GM19043 (cell line): ENCODE measurements at regions not wholly inside any gene's neighbourhood (a gene's known extent, or its start where the extent isn't known, plus 50 kb on each side); places are given as distances from the start of the nearest gene placed in this dataset.

ENCODE experiments used
- ATAC-seq: cut with Tn5 transposase; IDR thresholded peaks from one replicate; pipeline ENCODE4 v1.9.1; 2021; ENCODE audit warnings: low read depth; ENCODE audit not compliant: unreplicated experiment

DNA sequence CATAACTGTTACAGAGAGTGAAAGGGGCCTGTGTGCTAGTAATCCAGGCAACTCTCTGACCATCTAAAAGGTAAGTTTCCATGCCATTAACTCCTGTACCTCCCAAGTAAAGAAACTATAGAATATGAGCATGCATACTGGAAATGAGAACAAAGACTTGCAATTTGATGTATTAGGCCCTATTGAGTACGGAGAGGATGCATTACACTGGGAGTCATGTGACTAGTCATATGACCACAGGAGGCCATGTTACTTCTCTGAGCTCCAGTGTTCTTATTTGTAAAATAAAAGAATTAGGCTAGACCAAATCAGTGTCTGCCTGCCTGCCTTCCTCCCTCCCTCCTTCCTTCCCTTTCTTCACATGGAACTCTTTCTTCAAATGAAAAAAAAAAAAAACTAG lies 440.1 kb upstream of the CCDC196 start:
- no peak for ATAC-seq

DNA sequence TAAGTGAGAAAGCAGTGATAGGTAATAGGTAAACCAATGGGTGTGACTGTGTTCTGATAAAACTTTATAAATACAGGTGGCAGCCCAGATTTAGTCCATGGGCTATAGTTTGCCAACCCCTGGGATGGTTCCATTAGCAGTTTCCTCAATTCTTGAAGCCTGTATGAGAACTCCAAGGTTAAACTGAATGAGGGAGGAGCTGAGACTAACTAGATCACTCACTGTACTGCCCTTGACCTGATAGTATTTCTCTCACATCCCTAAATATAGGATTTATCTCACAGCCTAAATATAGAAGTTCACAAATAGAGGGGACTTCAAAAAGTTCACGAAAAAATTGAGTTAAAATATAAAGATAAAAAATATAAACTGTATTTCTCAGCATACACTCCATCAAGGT lies 439.6 kb upstream of the CCDC196 start:
- ATAC-seq, result no peak

DNA sequence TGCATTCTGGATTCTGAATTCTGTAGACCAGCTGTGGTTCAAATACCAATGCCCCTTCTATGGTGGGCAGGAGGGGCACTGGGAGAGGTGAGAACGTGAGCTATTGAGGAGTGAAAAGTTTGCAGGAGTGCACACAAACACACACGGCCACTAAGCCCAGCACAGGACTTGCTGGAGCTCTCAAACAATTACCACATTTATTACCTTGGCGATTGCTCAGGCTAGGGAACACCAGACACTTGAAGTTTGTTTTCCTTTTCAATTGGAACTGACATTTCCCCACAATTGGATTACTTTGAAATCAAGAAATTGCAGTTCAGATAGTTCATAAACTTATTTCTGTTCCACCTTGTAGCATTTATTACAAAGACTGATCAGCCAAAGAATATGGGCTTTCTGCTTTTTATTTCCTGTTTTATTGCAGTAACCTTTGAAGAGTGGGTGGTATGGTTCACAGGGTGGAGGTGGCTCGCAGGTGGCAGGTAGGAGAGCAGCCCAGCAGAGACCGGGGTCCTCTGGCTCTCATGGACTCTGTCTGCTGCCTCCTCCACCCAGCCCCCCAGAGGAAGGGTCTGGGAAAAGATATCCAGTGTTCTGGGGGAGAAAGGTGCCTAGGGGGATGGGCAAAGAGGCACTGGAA lies 429.8 kb upstream of the CCDC196 start:
- ATAC-seq, result no peak

DNA sequence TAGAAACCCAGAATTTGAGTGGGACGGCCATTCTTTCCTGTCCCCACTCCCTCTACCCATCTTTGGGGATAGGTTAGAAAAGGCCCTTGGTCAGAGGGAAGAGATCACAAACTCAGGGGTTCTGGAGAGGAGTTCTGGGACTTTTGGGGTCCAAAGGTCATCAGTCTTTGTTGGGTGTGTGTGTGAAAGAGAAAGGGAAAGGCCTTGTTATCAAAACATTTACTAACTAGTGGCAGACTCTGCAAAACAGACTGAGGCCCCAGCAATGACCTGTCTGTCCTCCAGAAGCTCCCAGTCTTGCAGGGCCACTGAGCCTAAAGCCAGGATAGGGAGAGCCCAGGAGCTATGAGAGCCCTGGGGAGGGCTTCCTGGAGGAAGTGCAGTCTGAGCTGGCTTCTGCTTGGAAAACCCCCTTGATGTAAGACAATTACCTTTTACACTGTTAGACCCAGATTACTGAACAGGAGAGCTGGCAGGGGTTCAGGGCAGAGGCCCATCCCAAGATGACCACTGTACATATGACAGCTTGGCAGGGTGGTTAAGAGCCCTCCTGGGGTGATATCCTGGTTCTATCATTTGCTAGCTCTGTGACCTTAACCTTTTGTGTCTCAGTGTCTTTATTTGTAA lies 429.1 kb upstream of the CCDC196 start:
- ATAC-seq, result no peak

DNA sequence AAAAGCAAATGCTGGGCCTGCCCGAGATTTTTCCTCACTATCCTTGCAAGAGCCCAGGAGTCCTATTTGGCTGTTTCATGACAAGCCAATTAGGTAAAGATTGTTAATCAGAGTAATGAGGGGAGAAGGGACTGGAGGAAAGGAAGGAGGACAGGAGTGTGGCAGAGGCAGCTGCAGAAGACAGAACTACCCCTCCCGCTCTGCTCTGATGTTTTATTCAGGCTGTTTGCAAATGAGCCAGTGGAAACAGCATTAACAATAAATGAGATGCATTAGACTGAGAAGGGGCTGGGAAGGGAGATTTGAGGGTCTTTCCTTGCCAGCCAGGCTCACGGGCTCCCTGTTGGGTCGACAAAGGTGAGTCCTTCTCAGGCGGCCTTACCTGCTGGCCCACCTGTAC lies 421.0 kb upstream of the CCDC196 start:
- ATAC-seq, result no peak

DNA sequence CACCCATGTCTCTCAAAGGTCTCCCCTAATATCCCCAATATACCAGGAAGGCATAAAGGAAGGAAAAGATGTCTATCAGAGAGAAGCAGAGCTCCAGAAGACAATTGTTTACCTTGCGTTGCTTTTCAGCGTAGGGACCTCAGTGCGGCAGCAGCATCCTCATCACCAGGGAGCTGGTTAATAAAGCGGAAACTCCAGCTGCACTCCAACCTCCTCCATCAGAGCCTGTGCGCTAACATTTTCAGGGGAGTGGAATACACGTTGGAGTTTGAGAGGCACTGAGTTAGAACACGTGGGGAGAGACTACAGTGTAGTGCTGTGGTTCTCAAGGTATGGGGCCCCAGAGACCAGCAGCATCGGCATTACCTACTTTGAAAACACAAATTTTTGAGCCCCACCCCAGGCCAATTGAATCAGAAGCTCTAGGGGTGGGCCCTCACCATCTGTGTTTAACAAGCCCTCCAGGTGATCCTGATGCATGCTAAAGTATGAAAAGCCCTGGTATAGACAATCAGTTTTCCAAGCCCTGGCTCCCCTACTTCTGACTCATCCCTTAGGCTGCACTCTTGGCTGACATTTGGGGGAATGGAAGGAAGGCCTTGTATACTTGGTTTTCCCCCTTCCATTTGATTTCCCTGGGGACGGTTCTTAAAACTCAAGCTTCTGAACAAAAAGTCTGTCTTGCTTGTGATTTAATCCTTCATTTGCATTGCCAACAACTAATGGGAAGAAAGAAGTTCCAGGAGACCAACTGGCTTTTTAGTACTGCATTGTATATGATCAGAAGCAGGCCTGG lies 419.0 kb upstream of the CCDC196 start:
- ATAC-seq, result no peak

DNA sequence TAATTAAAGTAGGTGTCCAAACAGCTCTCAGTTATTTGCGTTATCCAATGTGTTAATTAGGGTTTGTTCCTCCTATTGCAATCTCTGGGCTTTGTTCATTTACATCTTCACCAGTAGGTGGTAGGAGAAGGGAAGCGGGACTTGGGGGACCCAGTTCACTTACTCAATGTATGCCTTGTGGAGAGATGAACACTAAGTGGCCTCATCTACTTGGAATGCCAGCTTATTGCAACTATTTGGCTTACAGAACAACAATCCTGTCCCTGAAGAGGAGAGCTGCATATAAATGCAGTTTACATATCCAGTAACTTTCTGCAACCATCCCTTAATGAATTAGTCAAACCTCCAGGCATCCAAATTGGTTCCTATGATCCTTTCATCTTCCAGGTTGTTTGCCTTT lies 417.1 kb upstream of the CCDC196 start:
- ATAC-seq, result no peak

DNA sequence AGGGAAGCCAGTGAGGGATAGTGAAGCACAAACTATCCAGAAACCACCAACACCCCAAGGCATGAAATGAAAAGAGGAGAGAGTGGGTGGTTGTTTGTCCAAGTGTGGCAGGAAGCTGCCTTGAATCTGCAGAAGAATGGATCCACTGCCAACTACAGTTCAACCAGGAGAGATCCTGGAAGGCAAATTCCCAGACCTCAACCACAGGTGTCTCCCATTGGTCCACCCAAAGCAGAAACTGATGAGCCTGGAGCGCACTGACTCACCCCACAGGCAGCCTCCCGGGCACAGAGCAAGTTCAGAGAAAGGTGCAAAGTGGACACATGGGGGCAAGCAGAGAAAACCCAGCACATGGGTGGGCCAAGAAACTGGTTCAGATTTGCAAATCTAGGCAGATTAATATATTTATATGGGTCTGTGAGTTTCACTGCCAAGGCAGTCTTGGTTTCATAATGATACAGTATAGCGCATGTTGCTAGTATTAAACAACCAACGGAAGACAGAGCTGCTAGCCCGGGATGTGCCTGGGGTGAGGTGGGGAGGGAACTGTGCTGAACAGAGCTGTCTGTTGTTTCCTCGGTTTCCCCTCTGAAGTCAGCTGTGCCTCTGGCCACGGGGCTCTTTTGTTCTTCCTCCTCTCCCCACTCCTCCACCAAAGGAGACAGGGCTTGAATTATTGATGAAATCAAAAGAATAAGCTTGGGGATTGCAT lies 416.2 kb upstream of the CCDC196 start:
- no peak for ATAC-seq

DNA sequence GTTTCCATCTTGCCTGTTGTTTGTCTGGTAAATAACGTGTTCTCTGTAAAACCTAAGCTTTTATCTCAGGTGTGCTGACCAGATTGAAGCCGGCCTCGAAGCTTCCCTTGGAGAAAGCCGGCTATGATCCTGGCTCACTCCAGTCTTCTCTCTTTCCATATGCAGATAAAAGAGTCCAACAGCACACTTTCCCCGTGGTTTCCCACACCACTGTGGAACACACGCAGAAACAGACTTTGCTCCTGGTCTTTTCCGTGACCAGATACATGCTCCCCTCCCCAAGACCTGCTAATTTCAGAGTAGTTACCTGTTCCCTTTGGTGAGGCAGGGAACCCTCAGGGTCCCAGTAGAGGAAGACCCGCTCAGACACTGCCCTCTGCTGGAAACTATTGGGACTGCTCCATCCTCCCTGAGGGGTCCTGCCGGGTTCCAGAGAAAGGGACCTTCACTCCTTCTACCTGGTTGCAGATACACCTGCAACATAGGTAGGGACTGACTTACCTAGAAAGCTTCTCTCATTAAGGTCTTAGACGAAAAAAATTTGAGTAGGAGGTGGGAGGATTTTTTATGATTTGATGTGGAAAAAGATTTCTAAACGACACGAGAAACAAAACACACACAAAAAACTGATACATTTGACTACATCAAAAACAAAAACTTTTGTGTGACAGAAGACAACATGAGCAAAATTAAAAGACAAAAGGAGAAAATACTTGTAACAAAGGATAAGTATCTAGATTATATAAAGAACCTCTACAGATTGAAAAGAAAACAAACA lies 415.4 kb upstream of the CCDC196 start:
- ATAC-seq, result no peak

DNA sequence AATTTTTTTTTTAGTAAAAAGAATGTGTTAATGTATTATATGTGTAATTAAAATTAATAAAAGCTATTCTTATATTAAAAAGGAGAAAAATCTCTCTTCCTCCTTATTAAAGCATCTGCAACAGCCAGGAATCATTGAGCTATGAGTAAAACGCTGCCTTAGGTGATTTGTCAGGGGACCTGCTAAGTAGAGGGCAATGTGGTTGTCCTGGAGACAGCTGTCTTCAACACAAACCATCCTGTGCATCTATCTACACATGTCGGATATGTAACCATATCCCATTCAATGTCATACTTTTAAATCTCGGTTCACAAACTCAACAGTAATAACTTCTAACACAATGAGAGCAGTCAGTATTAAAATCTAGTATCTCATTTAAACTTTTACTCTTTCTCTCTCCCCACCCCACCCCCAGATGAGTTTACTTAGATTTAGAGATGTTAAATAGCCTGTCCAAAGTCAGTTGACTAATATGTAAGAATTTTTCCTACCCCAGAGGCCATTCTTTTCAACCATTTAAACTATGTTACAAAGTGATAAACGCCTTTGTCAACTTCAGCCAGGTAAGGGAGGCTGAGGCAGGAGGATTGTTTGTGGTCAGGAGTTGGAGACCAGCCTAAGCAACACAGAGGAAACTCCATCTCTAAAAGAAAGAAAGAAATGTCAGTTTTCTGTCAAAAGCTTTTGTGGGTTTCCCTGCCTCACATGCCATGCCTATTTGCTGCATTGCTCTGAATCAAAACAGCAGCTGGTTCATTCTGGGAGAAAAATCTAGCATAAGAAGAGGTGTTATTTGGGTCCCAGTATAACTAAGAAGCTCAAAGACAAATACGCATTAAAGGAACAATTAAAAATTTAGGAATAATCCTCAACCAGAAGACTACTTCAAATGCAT lies 413.7 kb upstream of the CCDC196 start:
- ATAC-seq, result no peak

DNA sequence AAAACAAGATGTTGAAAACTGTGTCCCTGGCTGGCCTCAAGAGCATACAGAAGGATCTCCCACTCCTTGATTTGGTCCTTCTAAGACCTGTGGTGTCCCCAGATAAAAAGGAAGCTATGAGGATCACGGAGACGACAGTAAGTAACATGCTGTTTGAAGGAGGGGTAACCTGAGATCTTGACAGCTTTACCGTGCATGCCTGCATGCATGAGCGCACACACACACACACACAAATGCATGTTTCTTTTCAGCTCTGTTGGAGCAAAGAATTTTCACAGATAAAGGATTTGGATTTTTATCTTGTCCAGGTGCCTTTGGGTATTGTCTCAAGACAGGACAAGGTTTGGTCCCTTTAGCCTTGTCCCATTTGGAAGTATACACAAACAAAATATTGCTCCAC lies 411.6 kb upstream of the CCDC196 start:
- ATAC-seq, result no peak

DNA sequence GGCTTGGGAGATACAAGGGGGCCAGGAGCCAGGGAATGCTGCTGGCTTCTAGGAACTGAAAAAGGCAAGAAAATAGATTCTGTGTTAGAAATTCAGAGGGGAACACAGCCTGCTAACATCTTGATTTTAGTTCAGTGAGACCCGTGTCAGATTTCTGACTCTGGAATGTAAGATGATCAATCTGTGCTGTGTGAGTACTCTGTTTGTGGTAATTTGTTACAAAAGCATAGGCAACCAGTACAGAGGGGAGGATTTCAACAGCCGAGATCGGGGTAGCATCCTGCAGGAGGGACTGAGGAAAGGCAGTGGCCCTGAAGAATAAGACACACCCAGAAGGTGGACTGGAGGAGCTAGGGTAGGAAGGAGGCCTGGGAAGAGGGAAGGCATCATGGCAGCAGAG lies 410.0 kb upstream of the CCDC196 start:
- ATAC-seq, result no peak

DNA sequence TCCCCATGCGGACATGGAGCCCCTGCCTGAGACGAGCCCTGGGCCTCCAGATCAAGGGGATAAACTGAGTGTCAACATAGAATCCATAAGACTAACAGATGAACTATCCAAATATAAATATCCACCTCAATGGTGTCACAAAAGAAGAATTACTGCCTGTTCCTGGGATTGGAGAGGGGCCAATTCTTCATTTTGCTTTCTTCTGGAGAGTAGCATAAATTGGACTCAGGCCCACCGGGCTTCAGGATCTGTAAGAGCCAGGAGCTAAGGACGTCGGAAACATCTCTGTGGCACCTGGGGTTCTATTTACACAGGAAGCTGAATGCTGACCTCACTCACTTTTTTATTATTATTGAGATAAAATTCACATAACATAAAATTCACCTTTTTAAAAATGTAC lies 408.2 kb upstream of the CCDC196 start:
- ATAC-seq, result no peak

DNA sequence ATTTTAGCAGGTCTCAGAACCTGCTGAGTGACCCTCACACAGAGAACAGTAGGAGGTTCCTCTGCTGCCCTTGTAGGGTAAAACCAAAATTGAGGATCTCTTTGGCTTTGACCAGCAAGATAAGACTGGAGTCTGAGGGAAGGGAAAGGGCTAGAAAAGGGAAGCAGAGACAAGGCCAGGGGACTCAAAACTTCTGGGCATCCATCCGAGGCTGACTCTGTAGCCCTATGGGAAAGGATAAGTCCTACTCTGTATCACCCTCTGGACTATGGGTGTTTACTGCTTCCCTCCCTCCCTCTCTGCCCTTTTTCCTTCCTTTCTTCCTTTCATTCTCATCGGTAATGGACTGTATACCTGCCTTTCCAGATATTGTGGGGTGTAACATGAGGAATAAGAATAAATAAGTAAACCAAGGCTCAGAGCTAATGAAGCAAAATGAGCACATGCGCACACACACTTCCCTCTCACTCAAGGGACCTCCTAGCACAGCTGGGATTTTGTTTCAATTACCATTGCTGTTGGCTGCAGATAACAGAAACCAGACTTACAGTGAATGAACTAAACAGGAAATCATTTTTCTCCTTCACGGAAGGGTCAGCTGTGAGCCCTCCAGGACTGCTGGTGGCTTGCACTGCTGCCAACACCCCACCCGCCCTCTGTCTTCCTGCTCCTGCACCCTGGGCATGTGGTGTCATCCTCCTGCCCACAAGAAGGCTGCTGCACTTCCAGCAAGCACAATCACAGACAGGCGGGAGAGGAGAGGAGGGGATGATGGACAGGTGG lies 404.4 kb upstream of the CCDC196 start:
- ATAC-seq, result no peak

DNA sequence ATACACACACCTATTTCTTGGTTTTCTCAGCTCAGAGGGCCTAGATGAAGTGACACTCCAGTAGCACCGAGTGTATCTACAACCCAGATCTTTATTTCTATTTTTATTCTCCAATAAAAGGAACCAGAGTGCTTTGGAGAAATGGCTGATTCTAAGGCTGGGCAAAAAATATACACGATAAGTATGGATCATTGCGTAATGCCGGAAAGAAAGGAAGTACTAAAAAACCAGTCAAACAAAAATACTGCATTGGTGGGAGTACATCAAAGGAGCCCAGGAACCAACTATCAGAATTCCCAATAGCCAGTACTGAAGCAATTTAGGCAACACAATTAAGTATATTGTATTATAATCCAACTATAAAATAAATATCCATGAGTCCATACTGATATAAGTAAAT lies 400.9 kb upstream of the CCDC196 start:
- no peak for ATAC-seq

DNA sequence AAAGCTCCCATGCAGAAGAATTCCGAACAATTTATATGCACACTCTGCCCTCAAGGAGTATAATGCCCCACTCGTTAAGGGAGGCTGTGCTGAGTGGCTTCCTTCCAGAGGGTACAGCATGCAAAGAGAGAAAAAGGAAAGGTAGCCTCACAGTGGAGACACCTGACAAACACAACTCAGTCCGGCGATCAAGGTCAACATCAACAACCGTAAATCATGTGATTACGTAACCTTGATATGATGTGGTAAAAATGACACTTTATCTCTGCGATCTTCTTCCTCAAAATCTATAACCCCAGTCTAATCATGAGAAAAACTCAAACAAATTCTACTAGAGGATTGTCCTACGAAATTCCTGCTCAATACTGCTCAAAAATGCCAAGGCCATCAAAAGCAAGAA lies 400.5 kb upstream of the CCDC196 start:
- ATAC-seq, result no peak

DNA sequence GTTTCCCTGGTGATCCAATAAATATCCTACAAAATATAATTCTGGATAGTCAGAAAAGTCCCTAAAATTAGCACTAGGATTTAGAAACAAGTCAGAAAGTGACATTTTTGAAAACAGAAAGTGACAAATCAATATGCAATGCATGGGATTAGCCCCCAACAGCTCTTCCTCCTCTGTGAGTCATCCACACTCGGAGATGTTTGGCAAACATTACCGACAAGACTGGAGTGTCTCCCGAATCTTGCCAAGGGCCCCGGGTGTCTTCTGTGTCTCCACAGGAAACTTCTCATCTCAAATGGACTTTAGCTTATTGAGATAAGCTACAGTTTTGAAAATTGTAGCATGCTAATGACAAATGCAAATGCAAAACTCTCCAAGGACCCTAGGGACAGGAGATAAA lies 398.9 kb upstream of the CCDC196 start:
- no peak for ATAC-seq

DNA sequence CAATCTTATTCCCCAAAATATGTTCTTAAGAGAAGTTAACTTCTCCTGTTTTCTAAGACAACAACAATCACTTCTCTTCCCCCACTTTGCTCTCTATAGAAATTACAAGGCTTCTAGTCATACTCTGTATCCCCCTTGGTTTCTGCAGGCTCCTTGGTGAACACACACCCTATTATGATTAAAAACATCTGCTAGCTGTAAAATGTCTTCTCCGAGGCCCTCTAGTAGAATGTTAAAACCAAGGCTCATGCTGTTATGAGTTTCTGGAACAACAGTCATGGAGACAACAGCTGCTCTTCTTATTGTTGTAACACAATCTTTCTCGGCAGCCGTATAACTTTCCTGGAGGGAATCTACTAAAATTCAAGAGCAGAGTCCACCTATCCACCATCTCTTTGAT lies 397.5 kb upstream of the CCDC196 start:
- no peak for ATAC-seq

DNA sequence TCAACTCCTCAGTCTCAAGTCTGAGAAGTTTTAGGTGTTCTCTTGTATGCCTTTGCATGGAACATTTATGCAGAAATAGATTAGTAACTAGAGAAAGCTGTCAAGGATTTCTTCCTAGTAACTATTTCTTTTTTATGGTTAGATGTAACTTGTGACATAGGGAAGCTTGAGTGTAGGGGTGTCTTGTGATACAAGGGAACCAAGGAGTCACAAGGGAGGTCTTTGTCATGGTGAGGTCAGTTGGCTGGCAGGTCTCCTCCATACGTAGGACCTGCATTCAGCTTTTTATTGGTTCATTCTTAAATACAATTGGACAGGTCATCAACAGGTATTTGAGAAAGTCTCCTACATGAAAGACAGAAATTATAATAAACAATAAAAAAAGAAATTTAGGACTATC lies 394.0 kb upstream of the CCDC196 start:
- ATAC-seq, result no peak
